ENCODE measurements at regions not wholly inside any gene's neighbourhood (a gene's known extent, or its start where the extent isn't known, plus 50 kb on each side); places are given as distances from the start of the nearest gene placed in this dataset.

DNA sequence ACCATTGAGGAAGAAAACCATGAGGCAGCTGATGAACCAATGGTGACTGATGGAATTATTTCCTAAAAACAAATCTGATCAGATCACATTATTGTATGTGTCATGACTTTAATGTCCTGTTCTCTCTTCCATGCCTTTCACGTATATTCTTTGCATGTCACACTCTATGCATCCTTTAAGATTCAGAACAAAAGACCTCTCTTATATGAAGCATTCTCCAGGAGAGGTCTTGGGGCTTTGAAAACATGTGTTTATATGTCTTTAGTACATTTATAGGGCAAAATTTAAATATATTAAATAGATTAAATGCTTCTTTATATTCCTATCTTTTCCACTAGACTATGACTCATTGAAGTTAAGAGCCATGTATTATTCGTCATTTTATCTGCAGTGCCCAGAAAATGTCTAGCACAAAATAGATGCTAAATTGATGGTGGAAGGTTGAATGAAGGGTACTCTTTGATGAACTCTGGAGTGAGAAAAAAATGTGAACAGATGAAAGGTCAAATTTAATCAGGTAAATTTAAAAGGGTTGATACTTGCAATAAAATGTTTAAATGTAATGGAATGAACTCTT, 196.3 kb downstream of the PSAT1 start:
- Histone ChIP-seq H3K9me3 (ENCODE audit: low read depth, low read length, poor library complexity, severe bottlenecking) (no peaks in the 10 kb centered on the region), H3K27me3 (replicated peaks; ENCODE audit: insufficient read depth, low read depth, low read length, poor library complexity) (peaks cover 17% of the 10 kb centered on the region), H3K4me1 (ENCODE audit: insufficient read depth, low read length, poor library complexity, severe bottlenecking) (no peaks in the 10 kb centered on the region), H3K36me3 (ENCODE audit: insufficient read depth, low read length, poor library complexity, severe bottlenecking) (no peaks in the 10 kb centered on the region), H3K27ac (ENCODE audit: low read depth, low read length, poor library complexity, severe bottlenecking) (no peak overlapping the region), H3K4me3 (ENCODE audit: low read depth, low read length, poor library complexity, severe bottlenecking) (no peak overlapping the region)
- ChIA-PET POLR2A (ENCODE audit: low non-redundant PET) (no interaction called here), CTCF (no interaction called here)
- no peak for DNase-seq (ENCODE audit: low spot score)
- intact Hi-C loops (cut with micrococcal nuclease; ENCODE audit: unreplicated experiment) = no loop called here
- no peak for TF ChIP-seq EZH2 (IDR thresholded peaks at IDR 0.05; ENCODE audit: borderline replicate concordance, low read depth, low read length, poor library complexity, severe bottlenecking)
- TF ChIP-seq, protein P1, sequence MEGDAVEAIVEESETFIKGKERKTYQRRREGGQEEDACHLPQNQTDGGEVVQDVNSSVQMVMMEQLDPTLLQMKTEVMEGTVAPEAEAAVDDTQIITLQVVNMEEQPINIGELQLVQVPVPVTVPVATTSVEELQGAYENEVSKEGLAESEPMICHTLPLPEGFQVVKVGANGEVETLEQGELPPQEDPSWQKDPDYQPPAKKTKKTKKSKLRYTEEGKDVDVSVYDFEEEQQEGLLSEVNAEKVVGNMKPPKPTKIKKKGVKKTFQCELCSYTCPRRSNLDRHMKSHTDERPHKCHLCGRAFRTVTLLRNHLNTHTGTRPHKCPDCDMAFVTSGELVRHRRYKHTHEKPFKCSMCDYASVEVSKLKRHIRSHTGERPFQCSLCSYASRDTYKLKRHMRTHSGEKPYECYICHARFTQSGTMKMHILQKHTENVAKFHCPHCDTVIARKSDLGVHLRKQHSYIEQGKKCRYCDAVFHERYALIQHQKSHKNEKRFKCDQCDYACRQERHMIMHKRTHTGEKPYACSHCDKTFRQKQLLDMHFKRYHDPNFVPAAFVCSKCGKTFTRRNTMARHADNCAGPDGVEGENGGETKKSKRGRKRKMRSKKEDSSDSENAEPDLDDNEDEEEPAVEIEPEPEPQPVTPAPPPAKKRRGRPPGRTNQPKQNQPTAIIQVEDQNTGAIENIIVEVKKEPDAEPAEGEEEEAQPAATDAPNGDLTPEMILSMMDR (conservative IDR thresholded peaks at IDR 0.05; ENCODE audit: low read depth, low read length) = no peak
- BruUV-seq (replicated peaks) = no TSS peak

DNA sequence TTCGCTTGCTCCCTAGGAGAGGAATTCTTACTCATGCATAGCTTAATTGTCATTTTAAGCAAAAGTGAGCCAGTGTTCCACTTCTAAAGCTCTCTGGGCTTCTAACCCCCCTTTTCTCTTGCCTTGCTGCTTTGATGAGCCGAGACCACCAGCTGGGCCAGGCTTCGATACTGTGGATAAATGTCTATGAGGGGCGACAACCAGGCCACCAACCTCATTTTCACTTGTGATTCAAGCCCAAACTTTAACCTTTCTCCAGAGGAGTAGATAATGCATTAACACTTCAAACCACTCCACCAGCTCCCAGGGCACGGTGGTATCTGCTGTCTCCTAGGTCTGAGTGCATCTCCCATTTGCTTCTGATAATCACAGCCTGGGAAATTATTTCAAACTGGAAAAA, 205.6 kb downstream of the PSAT1 start:
- intact Hi-C loops (cut with micrococcal nuclease; ENCODE audit: unreplicated experiment) = no loop called here
- TF ChIP-seq, protein P1 (conservative IDR thresholded peaks at IDR 0.05; ENCODE audit: low read depth, low read length) = no peak
- CTCF ChIA-PET = no interaction called here
- no peaks in the 10 kb centered on the region for H3K4me1 ChIP-seq (ENCODE audit: insufficient read depth, low read length, poor library complexity, severe bottlenecking)
- no peak for DNase-seq (ENCODE audit: low spot score)
- no peak overlapping the region for H3K27ac ChIP-seq (ENCODE audit: low read depth, low read length, poor library complexity, severe bottlenecking)
- no peaks in the 10 kb centered on the region for H3K27me3 ChIP-seq (replicated peaks; ENCODE audit: insufficient read depth, low read depth, low read length, poor library complexity)
- BruUV-seq (replicated peaks) = no TSS peak
- POLR2A ChIA-PET (ENCODE audit: low non-redundant PET) = no interaction called here
- no peaks in the 10 kb centered on the region for H3K9me3 ChIP-seq (ENCODE audit: low read depth, low read length, poor library complexity, severe bottlenecking)
- H3K4me3 ChIP-seq (ENCODE audit: low read depth, low read length, poor library complexity, severe bottlenecking) = no peak overlapping the region
- H3K36me3 ChIP-seq (ENCODE audit: insufficient read depth, low read length, poor library complexity, severe bottlenecking) = no peaks in the 10 kb centered on the region

DNA sequence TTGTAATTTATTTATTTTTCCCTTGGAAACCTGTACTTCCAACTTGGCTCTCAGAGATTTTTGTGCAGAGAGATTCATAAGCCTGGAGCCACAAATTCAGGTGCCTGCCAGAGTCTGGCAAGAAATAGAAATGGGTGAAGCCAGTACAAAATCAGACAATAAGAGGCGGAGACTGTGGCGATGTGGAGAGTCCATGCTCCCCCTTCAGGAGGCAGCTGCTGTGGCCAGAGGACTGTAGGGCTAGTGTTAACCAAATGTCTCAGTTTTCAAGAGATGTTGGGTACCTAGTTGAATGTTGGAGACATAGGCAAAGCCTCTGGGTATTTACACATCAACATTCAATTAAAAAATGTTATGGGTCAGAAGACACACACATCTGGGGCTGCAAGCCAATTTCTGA, 208.6 kb downstream of the PSAT1 start:
- Histone ChIP-seq H3K4me1 (ENCODE audit: insufficient read depth, low read length, poor library complexity, severe bottlenecking) (no peaks in the 10 kb centered on the region), H3K4me3 (ENCODE audit: low read depth, low read length, poor library complexity, severe bottlenecking) (no peak overlapping the region), H3K9me3 (ENCODE audit: low read depth, low read length, poor library complexity, severe bottlenecking) (no peaks in the 10 kb centered on the region), H3K36me3 (ENCODE audit: insufficient read depth, low read length, poor library complexity, severe bottlenecking) (no peaks in the 10 kb centered on the region), H3K27ac (ENCODE audit: low read depth, low read length, poor library complexity, severe bottlenecking) (no peak overlapping the region), H3K27me3 (replicated peaks; ENCODE audit: insufficient read depth, low read depth, low read length, poor library complexity) (no peaks in the 10 kb centered on the region)
- POLR2A ChIA-PET (ENCODE audit: low non-redundant PET) = no interaction called here
- no TSS peak for BruUV-seq (replicated peaks)
- CTCF ChIA-PET = no interaction called here
- intact Hi-C loops (cut with micrococcal nuclease; ENCODE audit: unreplicated experiment) = no loop called here
- DNase-seq (ENCODE audit: low spot score) = no peak
- TF ChIP-seq, protein P1 (conservative IDR thresholded peaks at IDR 0.05; ENCODE audit: low read depth, low read length) = no peak
- TF ChIP-seq EZH2 (IDR thresholded peaks at IDR 0.05; ENCODE audit: borderline replicate concordance, low read depth, low read length, poor library complexity, severe bottlenecking) = no peak

Measured in A673 (cell line).